Gastroesophageal sphincter (tissue), 2 donors: ENCODE measurements at regions not wholly inside any gene's neighbourhood (a gene's known extent, or its start where the extent isn't known, plus 50 kb on each side); places are given as distances from the start of the nearest gene placed in this dataset.
"Not testable (repeated sequence)": the region's sequence is repeated elsewhere in the genome, so short reads cannot be mapped to it uniquely, and the experiment has no call there.

Experiments used
- POLR2A ChIP-seq, 2 donors: fragments of 450-650 bp; IDR thresholded peaks; one replicate each; pipeline ENCODE4 v1.6.1; 2017; ENCODE audit warnings: antibody characterized with exemption in 2 of 2, mild to moderate bottlenecking in 2 of 2, moderate library complexity in 1 of 2
- POLR2AphosphoS5 ChIP-seq: sonication (generic); formaldehyde crosslinking; IDR thresholded peaks from one replicate; pipeline ENCODE4 v1.6.1; 2017; ENCODE audit warnings: antibody characterized with exemption

DNA sequence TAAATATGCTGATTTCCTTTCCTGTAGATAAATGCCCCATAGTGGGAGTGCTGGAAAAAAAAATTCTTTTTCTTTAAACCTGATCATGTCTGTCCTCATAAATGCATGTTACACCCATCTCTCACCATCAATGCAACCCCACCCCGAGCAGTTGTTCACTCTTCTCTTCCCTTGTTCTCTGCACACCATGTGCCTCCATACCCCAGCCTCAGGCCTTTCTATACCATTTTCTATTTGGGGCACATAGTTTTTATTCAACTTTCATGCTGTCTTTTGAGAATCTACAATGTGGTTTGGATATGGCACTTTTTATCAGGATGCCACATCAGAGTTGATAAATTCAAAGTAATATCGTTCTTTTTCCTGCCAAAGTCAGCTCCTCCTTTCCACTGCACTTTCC is 202.6 kb downstream of the POTED start:
- not testable (repeated sequence) for TF ChIP-seq POLR2A (IDR thresholded peaks at IDR 0.05); POLR2AphosphoS5
